Adrenal gland (tissue), 5 donors: ENCODE measurements at regions not wholly inside any gene's neighbourhood (a gene's known extent, or its start where the extent isn't known, plus 50 kb on each side); places are given as distances from the start of the nearest gene placed in this dataset.

Experiments used
- POLR2A ChIP-seq, 2 donors: fragments of 450-650 bp; IDR thresholded peaks; one replicate each; pipeline ENCODE4 v1.6.1; 2017; ENCODE audit warnings: antibody characterized with exemption in 2 of 2, mild to moderate bottlenecking in 2 of 2, moderate library complexity in 1 of 2
- TF ChIP-seq, protein P1 (sequence below), 6 experiments: fragments of 450-650 bp in 4 of 6; fragments of 200-600 bp in 2 of 6; sonication (generic) in 1 of 6; IDR thresholded peaks; 1 replicate in 5 of 6; 2 replicates in 1 of 6; pipeline versions ENCODE4 v1.5.1 to v1.8.0; 2016 to 2021; ENCODE audit warnings: antibody characterized with exemption in 6 of 6, mild to moderate bottlenecking in 2 of 6, moderate library complexity in 1 of 6
- donor health status: DM: no; HTN: no; CAD: no.

DNA sequence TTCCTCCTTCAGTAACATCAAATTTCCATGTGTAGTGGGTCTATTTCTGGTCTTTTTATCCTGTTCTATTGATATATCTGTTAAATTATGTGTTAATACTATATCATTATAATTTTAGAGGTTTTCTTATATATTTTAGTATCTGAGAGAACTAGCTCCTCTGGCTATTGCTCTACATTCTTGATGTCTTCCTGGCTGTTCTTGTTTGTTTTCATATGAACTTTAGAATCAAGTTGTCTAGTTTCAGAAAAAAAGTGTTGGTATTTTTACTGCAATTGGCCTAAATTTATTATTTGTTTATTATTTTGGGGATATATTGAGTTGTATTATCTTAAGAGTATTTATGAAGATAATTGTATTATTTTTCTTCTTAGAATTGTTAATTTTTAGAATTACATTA, 128.0 kb upstream of the ZNF618 start:
- TF ChIP-seq, protein P1, sequence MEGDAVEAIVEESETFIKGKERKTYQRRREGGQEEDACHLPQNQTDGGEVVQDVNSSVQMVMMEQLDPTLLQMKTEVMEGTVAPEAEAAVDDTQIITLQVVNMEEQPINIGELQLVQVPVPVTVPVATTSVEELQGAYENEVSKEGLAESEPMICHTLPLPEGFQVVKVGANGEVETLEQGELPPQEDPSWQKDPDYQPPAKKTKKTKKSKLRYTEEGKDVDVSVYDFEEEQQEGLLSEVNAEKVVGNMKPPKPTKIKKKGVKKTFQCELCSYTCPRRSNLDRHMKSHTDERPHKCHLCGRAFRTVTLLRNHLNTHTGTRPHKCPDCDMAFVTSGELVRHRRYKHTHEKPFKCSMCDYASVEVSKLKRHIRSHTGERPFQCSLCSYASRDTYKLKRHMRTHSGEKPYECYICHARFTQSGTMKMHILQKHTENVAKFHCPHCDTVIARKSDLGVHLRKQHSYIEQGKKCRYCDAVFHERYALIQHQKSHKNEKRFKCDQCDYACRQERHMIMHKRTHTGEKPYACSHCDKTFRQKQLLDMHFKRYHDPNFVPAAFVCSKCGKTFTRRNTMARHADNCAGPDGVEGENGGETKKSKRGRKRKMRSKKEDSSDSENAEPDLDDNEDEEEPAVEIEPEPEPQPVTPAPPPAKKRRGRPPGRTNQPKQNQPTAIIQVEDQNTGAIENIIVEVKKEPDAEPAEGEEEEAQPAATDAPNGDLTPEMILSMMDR (IDR thresholded peaks at IDR 0.05) = no peak
- TF ChIP-seq POLR2A (IDR thresholded peaks at IDR 0.05) = no peak
